ENCODE measurements at regions not wholly inside any gene's neighbourhood (a gene's known extent, or its start where the extent isn't known, plus 50 kb on each side); places are given as distances from the start of the nearest gene placed in this dataset.
A peak's percentile ranks its signal among the peaks of the same experiment; 100 is the strongest.

GRCh38 chr2:151033271-151034248, 228.1 kb downstream of the RBM43 start:
- H3K4me3 Mint-ChIP-seq = no peak overlapping the region
- no peak overlapping the region for H3K27ac Mint-ChIP-seq (ENCODE audit: unreplicated experiment)
- peaks cover 2% of the 10 kb centered on the region for H3K9me3 Mint-ChIP-seq
- peaks cover 2% of the 10 kb centered on the region for H3K36me3 Mint-ChIP-seq (ENCODE audit: low read depth)
- H3K27me3 Mint-ChIP-seq (ENCODE audit: low read depth) = no peaks in the 10 kb centered on the region
- TF ChIP-seq CTCF (conservative IDR thresholded peaks at IDR 0.05) = no peak
- H3K4me1 Mint-ChIP-seq = peaks cover 5% of the 10 kb centered on the region
- DNase-seq (ENCODE audit: low read depth, low spot score) = no peak

- Mint-ChIP-seq H3K27ac (ENCODE audit: unreplicated experiment) (peak overlapping the region; percentile 57), H3K4me1 (no peaks in the 10 kb centered on the region), H3K27me3 (ENCODE audit: low read depth) (no peaks in the 10 kb centered on the region), H3K4me3 (no peak overlapping the region), H3K9me3 (peaks cover 7% of the 10 kb centered on the region), H3K36me3 (ENCODE audit: low read depth) (peaks cover 7% of the 10 kb centered on the region)
- TF ChIP-seq CTCF (conservative IDR thresholded peaks at IDR 0.05) = no peak
- DNase-seq (ENCODE audit: low read depth, low spot score) = no peak
Measured at GRCh38 chr2:151032741-151033191, 228.9 kb downstream of the RBM43 start.

GRCh38 chr2:151030663-151031230, 230.9 kb downstream of the RBM43 start:
- no peak for DNase-seq (ENCODE audit: low read depth, low spot score)
- TF ChIP-seq CTCF (conservative IDR thresholded peaks at IDR 0.05) = peak; percentile 47
- no peaks in the 10 kb centered on the region for H3K4me1 Mint-ChIP-seq
- H3K27ac Mint-ChIP-seq (ENCODE audit: unreplicated experiment) = no peak overlapping the region
- H3K9me3 Mint-ChIP-seq = peaks cover 7% of the 10 kb centered on the region
- peaks cover 7% of the 10 kb centered on the region for H3K36me3 Mint-ChIP-seq (ENCODE audit: low read depth)
- H3K4me3 Mint-ChIP-seq = no peak overlapping the region
- H3K27me3 Mint-ChIP-seq (ENCODE audit: low read depth) = no peaks in the 10 kb centered on the region

- H3K9me3 Mint-ChIP-seq = peaks cover 7% of the 10 kb centered on the region
- no peaks in the 10 kb centered on the region for H3K27me3 Mint-ChIP-seq (ENCODE audit: low read depth)
- no peak for TF ChIP-seq CTCF (conservative IDR thresholded peaks at IDR 0.05)
- no peaks in the 10 kb centered on the region for H3K4me1 Mint-ChIP-seq
- no peak for DNase-seq (ENCODE audit: low read depth, low spot score)
- H3K27ac Mint-ChIP-seq (ENCODE audit: unreplicated experiment) = no peak overlapping the region
- no peak overlapping the region for H3K4me3 Mint-ChIP-seq
- H3K36me3 Mint-ChIP-seq (ENCODE audit: low read depth) = peaks cover 7% of the 10 kb centered on the region
Measured at GRCh38 chr2:151029406-151030157, 232.1 kb downstream of the RBM43 start.

GRCh38 chr2:151028691-151029176, 232.9 kb downstream of the RBM43 start:
- no peaks in the 10 kb centered on the region for H3K27me3 Mint-ChIP-seq (ENCODE audit: low read depth)
- no peak overlapping the region for H3K27ac Mint-ChIP-seq (ENCODE audit: unreplicated experiment)
- no peak overlapping the region for H3K4me3 Mint-ChIP-seq
- no peak for TF ChIP-seq CTCF (conservative IDR thresholded peaks at IDR 0.05)
- peaks cover 7% of the 10 kb centered on the region for H3K9me3 Mint-ChIP-seq
- H3K4me1 Mint-ChIP-seq = no peaks in the 10 kb centered on the region
- DNase-seq (ENCODE audit: low read depth, low spot score) = no peak
- peaks cover 7% of the 10 kb centered on the region for H3K36me3 Mint-ChIP-seq (ENCODE audit: low read depth)

All from neural crest cell (in vitro differentiated cells).